ENCODE measurements at regions not wholly inside any gene's neighbourhood (a gene's known extent, or its start where the extent isn't known, plus 50 kb on each side); places are given as distances from the start of the nearest gene placed in this dataset.
A peak's percentile ranks its signal among the peaks of the same experiment; 100 is the strongest.

DNA sequence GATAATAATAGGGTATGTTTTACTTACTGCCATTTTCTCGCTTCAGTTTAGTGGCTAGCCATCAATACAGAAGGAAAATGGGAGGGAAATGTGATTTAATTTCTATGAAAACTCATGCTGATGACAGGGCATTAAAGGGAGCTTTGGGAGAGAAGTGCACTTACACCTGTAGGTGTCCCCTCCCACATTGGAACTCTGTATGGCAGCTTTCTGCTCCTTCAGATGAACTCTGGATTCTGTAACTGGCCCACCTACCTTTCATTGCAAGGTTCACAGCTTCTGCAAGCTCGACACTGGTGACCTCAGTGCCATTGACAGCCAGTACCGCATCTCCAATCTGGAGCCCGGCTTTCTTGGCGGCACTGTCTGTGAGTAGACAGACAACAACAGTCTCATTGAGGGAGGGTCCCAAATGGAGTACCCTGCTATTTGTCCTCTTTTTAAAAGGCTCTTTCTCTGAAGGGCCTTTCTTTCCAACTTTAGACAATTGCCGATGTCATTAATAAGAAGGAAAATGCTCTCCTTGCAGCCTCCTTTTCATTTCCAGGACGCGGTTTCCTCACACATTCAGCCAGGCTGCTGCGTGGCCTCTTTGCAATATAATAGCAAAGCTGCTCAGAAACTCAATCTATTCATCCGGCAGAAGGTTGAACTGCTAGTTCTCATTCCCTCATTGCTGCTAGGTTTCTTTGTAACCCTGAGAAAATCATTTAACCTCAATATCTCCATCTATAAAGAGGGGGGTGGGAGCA, 63.6 kb downstream of the NUDT12 start:
- DNase-seq: no peak

DNA sequence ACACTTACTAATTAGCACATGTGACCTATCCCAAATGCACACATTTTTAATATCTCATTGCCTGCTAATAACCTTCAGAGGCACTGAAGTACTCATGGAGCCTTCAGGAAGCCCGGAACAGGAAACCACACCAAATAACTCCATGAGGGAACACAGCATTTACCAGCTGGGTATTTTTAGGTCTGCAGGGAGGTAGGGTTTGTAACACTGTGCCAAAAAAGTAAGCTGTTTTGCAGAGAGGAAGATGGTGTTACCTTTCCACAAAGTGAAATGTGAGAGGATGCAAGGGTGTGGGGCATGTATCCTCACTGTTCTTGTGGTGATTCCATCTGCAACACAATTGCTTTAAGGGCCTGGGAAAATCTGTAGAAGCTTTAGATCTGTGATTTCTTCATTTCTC, 64.4 kb downstream of the NUDT12 start:
- DNase-seq: no peak

DNA sequence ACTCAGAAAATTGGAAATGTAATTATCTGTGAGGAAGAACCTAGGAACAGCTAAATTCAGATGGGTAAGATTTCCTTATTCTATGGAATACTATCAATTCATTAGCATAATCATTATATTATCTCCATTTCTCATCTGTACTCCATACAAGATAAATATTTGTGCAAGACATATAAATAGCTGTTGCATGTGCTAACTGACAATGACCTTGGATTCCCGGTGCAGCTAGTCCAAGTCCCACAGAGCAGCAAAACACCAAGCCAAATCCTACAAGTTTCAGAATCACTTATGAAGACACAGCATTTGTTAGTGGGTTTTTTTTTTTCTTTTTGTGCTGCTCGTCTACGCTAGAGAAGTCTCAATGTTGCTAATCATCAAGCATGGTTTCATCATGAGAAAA, 64.8 kb downstream of the NUDT12 start:
- no peak for DNase-seq

DNA sequence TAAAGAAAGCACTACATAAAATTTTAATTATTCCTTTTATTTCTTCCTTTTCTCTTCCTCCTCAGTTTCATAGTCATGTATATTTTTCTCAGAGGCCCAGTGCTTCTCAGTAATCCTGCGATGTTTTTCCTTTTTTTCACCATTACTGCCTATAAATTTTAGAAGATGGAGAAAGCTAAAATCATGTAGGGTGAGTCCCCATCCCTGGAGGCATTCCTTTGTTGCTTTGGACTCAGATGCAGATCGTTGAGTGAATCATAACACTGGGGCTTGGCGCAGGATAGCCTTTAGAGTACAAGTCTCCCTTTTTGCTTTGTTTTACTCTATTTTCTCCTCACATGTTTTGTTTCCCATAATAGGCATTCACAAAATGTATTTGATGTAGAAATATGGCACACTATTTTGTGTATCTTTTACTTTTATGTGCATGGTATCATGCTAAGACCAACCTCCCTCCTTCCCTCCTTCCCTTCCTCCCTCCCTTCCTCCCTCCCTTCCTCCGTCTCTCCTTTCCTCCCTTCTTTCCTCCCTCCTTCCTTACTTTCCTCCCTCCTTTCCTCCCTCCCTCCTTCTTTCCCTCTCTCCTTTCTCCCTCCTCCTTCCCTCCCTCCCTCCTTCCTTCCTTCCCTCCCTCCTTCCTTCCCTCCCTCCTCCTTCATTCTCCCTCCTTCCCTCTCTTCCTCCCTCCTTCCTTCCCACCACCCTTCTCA, 72.4 kb downstream of the NUDT12 start:
- no peak for DNase-seq

DNA sequence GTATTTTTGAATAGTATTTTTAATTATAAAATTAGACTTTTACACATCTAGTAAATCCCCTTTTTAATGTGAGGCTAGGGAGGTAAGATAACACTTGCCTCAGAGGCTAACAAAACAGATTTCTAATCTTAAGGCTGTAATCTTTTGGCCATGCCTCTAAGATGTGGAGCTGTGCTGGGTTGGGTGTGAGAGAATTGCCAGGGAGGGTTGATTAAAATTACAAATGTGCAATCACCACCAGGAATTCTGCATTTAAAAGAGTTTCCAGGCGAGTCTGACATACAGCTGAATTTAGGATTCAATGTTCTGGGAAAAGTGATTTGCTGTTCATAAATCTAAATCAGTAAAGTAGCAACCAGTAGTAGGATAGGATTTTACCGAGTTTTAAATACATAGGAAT, 73.3 kb downstream of the NUDT12 start:
- DNase-seq: no peak

DNA sequence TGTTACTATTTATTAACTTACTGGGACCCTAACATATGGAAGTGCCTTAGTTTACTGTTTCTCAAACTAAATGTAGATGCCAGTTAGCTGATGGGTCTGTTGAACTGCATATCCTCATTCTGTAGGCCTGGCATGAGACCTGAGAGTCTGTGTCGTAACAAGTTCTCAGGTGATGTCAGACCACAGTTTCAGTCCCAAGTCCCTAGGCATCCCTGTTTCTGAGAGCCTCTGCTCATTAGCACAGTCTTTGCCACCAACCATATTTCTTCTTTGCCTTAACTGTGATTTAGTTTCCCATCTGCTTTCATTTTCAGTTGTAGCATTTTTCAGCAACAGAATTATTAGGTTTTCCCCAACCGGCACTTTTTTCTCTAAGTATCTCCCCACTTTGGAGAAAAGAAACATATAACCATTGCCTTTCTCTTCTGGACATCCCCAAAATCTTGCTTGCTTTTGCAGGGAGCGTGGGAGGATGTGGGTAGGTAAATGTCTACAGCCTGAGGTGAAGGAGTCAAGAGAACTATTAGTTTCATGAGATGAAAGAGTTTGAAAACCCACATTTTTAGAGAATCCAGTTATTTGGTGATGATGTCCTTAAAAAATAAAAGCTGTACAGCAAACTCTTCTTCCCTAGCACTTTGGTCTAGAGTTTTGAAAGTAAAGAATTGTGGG, 74.6 kb downstream of the NUDT12 start:
- DNase-seq: no peak

DNA sequence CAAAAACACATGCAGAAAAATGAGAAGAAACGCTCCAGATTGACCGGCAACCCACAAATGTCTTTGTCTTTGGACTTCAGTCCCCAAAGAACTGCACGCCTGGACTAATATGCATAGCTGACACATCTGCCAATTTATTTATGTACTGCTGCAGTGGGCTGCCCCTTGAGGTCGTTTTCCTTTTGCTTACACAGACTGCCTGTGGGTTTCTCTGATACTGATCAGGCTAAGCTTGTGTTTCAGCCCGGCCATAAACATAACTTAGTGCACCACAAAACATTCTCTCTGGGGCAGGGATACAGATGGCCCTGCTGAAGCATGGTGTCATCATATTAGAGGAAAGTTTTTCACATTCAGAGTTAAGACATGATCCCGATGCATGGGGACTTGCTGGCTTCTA, 75.4 kb downstream of the NUDT12 start:
- DNase-seq: no peak

DNA sequence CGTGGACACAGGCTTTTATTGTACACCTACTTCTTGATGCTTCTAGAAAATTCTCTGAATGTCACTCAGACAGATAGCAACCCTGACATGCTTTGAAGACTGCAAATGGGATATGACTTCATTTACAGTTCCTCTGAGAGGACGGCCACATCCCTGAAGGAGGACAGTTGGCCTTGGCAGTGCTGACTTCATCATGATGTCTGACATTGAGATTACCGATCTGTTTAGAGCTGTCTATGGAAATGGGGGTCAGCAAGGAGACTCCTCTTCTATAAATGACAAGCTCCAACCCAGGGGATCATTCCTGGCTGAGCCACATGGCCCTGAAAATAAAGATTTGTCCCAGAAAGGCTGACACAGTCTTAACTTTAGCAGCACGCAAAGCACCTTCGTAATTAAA, 75.8 kb downstream of the NUDT12 start:
- DNase-seq: no peak

DNA sequence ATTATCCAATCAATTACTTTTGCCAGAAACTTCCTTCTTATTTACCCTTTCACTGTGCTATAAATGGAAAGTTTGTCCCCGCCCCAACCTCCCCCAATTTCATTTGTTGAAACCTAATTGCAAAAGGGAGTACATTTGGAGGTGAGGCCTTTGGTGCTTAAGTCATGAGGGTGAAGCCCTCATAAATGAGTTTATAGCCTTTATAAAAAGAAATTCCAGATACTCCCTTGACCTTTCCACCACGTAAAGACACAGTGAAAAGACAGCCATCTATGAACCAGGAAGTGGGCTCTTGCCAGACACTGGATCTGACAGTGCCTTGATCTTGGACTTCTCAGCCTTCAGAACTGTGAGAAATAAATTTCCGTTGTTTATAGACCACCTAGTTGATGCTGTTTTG, 82.3 kb downstream of the NUDT12 start:
- no peak for DNase-seq

DNA sequence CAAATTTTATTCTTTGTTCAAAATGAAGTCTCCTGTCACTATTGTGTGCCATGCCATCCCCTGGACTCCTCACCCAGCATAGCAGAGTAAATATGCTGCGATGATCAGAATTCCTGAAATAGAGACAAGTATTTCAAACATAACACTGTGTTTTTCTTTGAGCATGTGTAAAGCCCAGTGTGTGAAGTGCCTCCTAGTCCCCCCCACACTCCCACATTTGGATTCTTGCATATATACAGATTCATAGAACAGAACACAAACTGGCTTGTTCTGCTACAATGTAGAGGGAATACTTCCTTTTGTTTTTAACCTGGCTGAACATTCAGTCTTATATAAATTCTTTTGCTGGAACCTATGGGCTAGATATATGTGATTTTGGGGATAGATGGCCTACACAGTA, 84.9 kb downstream of the NUDT12 start:
- DNase-seq: no peak

DNA sequence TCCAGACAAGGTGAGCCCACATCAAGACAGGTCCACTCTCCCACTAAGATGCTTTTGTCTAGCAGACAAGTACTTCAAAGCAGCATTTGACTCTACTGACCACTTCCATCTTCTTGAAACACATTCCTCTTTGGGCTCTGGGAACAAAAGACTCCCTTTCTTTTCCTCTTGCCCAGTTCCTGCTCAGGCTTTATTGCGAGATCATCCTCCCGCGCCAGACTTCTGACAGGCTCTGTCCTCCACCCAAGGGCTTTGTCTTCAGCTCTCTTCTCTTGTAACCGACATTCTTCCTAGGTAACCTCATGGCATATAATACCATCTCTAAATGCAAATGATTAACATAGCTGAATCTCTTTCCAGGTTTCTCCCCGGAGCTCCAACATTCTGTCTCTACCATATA, 85.8 kb downstream of the NUDT12 start:
- no peak for DNase-seq

DNA sequence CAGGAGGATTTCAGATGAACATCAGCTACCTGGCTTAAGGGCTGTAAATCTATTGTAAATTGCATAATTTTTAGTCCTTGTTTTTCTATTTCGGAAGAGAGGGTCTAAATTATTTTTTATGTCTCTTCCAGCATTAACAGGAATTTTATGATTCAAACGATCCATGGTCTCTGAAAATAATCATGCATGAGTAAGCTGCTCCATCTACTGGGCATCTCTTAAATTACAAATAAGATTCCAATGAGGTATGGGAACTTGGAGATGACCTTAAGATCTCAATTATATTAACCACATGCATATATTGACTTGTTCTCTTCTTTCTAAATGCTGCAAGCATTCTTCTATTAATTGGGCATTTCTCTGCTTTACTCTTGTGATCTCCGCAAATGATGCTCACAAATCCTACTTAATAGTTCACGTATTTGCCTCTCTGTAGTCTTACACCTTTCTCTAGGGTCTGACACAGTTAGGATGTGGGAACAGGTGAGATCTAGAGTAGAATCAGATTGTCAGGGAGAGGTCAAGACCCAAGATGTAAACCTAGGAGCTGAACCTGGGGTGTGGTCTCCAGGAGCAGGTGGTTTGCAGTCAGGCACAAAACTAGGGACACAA, 86.9 kb downstream of the NUDT12 start:
- DNase-seq: peak; percentile 48

DNA sequence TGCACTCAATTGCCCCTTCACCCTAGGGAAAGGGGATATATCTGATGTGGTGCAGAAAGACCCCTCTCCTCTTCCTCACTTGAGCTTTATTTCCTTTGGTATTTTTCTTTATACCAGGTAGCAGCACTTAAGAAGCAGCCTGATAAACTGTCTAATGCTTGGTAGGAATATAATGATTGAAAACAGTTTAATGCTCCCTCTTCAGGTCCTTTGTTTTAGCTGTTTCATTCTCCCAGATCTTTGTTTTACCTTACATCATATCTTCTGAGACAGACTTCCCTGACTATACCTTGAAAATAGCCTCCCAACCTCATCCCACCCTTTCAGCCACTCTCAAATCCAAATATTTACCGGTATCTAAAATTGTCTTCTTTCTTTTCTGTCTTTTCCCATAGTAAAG, 87.9 kb downstream of the NUDT12 start:
- no peak for DNase-seq

DNA sequence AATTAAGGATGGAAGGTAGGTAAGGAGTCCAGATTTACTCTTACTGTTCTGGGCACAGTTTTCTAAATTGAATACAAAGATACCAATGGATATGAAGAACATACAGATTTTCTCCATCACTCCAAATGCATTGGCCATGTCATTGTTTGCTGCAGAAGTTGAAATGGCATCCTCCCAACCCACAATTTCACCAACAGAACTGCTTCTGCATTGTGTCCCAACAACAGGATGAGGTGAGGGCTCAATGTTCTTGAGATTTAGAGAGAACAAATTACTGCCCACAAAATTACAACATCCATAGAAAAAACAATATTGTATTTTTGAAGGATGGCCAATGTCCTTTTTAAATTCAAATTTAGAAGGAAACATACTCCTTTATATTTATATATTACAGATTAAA, 88.9 kb downstream of the NUDT12 start:
- DNase-seq: no peak

DNA sequence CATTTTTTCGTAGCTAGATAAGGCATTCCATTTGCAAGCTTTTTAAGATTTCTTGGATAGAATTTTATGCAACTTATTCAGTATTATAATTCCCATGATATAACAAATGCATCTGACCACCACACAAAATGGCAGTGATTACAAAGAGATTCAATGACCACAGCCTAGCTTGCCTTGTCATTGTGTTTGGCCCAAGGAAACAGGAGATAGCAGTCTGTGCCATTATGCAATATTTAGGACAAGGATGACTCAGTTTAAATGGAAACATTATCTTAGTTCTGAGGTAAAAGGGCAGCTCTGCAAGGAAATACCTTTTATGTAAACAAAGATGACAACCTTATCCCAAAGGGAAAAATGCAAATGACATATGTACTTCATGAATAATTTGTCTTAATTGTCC, 89.8 kb downstream of the NUDT12 start:
- no peak for DNase-seq

DNA sequence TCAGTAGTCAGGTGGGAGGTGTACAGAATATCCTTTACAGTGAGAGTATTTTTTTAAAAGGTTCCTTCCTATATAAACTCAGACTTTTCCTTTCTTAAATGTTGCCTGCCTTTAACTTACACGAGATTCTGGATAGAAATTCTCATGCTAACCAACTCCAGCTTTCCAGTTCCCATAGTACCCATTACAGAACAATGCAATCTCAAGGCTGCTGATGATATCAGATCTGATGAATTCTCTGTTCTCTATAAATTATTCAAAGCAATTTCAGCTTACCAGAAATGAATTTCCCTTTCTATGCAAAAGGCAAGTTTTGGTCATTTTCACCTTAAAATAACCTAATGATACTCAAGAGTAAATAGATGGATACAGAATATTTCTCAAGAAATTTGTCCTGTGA, 90.3 kb downstream of the NUDT12 start:
- no peak for DNase-seq

DNA sequence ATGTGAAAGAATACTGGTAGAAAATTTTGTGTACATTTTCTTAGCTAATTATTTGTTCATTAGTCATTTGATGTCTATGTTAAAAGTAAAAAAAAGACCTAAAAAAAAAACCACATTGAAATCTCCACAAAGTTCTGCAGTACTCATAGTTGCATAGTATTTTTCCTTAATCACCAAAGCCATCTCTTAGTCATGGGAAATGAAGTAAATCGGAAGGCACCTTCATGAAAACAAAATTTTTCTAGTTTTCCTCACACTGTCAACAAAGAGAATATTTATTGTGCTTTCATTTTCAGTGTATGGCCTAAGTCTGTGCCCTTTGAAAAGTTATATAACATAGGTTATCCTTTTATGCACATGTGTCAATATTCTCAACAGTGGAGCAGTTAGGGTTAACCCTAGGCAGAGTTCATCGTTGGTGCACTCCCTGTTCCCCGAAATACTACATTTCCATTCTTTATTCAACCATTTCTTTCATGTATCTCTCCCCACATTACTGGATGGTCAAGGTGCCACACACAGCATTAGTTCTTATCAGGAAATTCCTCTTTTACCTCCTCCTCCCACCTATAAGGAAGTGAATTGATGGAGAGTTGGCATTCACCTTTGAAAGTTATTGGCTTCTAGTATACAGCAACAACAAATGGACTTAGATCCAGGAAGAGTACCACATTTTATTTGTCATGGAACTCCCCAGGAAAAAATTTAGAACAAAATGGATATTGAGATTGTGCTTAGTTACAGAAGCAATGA, 93.1 kb downstream of the NUDT12 start:
- DNase-seq: no peak

DNA sequence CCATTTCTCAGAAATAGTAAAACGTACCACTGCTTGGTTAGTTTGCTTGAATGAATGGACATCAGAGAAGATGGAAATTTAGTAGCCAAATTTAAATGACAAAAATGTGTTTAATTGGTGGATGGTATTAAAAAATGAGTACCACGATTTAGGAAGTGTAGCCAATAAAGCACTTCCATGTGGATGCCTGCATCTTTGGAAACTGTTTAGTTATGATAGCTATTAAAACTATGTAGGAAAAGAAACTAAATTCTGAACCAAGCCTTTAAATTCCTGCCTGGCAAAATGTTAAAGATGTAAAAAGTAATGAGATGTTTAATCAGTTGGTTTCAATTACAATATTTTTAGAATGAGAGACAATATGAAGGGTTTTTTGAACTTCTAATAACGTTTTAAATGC, 94.8 kb downstream of the NUDT12 start:
- DNase-seq: no peak

DNA sequence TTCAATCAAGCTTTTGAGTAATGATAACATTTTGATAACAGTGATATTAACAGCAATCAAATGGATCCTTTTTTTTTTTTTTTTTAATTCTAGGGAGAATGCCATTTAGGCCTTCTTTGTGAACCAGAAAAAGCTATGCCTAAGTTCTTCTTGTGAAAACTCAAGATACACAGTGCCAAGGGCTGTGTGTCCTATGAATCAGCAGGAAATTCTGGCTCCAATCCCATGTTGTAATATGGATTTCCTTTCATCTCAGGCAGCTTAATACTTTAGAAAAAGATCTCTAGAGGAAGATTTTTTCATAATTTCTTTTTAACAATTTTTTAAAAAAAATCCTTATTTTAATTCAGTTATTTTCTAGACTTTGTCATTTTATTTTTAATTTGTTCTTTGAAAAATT, 96.1 kb downstream of the NUDT12 start:
- DNase-seq: no peak

DNA sequence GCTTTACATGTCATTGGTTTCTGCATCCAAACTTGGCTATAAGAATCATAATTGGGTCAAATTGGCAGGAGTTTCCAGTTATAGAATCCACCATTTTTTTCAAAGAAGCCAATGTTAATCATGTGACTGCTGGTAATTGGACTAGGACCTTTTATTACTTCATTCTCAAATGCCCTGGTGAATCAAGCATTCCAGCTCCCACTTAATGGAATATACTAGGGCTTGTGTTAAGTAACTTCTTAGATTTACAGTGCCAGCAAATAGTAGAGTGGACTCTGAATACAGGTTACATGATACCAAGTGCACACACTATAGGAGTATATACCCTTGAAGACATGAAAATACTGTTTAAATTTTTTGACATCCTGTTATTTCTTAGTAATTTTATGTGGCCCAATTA, 96.7 kb downstream of the NUDT12 start:
- DNase-seq: no peak

DNA sequence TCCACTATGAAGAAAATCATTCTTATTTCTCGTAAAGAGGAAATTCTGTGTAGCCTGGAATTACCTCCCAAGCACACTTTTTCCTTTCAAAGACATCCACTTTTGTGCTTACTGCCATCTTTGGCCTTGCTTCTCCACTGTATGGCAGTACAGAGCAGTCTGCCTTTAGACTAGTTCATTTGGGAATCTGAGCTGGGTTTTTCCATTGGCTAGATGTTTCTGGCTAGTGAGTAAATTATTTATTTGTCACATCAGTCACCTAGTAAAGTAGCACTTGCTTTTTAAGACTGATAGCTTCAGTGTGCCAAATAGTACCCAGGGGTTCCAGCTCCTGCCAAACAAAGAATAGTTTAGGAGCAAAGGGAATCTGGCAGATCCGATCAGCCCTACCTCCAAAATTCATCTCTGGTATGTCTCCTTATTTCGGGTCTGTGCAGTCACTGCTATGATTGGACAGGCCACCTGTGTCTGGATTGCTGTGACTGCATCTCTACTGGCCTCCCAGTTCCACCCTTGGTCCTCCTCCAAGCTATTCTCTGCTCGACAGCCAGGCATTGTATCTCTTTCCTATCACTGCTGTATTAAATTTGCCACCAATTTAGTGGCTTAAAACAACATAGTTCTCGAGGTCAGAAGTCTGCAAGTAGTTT, 97.6 kb downstream of the NUDT12 start:
- DNase-seq: no peak

DNA sequence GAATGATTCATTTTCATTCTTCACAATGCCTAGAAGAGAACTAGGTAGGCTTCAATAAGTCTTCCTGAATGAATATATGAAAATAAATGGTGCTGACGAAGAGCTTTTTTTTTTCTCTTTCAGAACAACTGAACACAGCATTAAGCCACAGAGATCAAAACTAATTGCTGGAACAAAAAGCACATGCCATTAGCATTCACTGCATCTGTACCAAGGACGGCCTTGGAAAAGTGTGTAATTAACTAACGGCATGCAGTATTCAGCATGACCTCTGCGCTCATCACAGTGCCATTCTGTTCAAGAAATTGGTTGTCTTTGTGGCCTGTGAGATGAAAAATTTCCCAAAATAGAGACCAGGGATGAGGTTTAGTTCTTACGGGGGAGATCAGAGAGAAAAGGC, 99.3 kb downstream of the NUDT12 start:
- DNase-seq: no peak

DNA sequence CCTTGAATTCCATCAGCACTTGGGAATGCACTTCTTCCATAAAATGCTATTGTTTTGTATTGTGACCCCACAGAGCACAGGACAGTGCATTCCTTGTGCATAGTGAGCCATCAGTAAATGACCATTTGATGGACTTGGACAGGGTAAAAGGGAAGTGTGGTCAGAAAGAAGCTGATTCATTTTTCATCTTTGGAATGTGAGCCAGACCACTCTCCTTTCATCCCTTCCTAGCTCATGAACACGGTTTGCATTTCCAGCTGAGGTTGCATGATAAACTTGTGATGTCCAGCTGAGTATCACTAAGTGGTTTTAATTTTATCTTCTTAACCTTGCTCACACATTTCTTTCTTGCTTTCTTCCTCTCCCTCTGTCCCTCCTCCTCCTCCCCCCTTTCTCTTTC, 101.3 kb downstream of the NUDT12 start:
- no peak for DNase-seq

Data from CD4-positive, alpha-beta T cell treated with Interleukin-17A for 1 hour (primary cell).